ENCODE measurements at regions not wholly inside any gene's neighbourhood (a gene's known extent, or its start where the extent isn't known, plus 50 kb on each side); places are given as distances from the start of the nearest gene placed in this dataset.

GRCh38 chr2:104043864-104044263 is 810.1 kb upstream of the POU3F3 start:
- TF ChIP-seq CTCF (IDR thresholded peaks at IDR 0.05; ENCODE audit: borderline replicate concordance, extremely low read depth, low read length, poor library complexity, severe bottlenecking) (no peak), EZH2 (IDR thresholded peaks at IDR 0.05; ENCODE audit: borderline replicate concordance, low read depth, low read length, severe bottlenecking) (no peak)
